ENCODE measurements at regions not wholly inside any gene's neighbourhood (a gene's known extent, or its start where the extent isn't known, plus 50 kb on each side); places are given as distances from the start of the nearest gene placed in this dataset.

DNA sequence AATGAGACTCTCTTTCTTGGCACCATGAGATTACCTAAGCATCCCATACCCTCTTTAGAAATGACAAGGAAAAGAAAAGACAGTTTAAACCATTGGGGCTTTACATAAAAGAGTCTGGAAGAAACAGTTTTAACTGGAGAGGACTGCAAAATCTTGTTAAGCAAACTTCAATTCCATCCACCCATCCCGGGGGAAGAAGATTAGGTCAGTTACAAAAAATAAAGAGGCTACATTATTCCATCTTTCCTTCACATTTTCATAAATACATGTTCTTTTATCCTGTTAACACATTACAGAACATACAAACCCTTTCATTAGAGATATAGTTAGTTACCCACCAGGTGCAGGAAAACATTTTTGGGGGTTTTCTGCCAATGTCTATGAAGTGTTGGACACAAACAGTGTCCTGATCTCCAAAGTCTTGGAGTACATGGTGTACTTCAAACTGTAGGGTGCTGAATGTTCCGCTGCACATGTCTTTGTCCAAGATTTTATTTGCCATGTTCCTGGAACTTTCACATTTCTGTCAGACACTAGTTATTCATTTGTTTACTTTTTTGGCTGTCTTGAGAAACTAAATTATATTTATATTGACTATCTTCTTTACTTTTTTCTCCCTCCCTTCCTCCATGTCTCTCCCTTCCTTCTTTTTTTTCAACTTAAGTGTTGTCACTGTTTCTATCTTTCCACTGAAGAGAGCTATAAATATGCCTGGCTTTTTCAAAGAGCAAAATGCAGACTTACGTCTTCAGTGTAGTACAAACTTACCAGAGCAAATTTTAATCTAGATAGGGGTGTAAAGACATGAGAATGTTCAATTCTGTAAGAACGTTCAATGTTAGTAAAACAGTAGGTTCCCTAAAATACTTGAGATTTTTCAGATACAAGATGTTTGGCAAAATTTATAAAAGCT lies 410.9 kb upstream of the PRR16 start:
- no peak for ATAC-seq
- intact Hi-C loops (cut with DNase I, micrococcal nuclease), result no loop called here

DNA sequence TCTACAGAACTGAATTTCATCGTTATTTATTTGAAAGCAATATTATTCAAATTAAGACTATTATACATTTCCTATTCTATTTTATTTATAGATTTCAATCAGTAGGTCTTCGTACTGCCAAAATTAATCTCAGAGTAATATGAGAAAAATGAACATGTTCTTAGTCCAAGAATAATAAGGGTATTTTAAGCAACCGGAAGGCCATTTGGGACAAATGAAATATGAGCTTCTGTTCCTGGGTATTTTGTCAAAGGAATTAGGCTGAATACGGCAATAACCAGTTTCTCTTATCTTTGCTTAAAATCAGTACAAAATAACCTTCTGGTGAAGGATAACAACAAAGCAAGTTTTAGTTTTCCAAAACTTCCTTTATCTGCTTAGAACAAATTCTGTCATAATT lies 410.3 kb upstream of the PRR16 start:
- intact Hi-C loops (cut with DNase I, micrococcal nuclease), result no loop called here
- Histone ChIP-seq H3K36me3 (ENCODE audit: low read depth) (no peaks in the 10 kb centered on the region), H3K4me1 (ENCODE audit: low read depth) (no peaks in the 10 kb centered on the region), H3K9me3 (no peaks in the 10 kb centered on the region), H3K4me3 (no peak overlapping the region)
- no peak for ATAC-seq
- no peak for DNase-seq
- TF ChIP-seq, protein P1, sequence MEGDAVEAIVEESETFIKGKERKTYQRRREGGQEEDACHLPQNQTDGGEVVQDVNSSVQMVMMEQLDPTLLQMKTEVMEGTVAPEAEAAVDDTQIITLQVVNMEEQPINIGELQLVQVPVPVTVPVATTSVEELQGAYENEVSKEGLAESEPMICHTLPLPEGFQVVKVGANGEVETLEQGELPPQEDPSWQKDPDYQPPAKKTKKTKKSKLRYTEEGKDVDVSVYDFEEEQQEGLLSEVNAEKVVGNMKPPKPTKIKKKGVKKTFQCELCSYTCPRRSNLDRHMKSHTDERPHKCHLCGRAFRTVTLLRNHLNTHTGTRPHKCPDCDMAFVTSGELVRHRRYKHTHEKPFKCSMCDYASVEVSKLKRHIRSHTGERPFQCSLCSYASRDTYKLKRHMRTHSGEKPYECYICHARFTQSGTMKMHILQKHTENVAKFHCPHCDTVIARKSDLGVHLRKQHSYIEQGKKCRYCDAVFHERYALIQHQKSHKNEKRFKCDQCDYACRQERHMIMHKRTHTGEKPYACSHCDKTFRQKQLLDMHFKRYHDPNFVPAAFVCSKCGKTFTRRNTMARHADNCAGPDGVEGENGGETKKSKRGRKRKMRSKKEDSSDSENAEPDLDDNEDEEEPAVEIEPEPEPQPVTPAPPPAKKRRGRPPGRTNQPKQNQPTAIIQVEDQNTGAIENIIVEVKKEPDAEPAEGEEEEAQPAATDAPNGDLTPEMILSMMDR (IDR thresholded peaks at IDR 0.05), result no peak

More for the DNA sequence above, 410.9 kb upstream of the PRR16 start:
- H3K4me3 ChIP-seq, result no peak overlapping the region
- TF ChIP-seq, protein P1 (IDR thresholded peaks at IDR 0.05), result no peak
- H3K9me3 ChIP-seq, result no peaks in the 10 kb centered on the region
- H3K36me3 ChIP-seq (ENCODE audit: low read depth), result no peaks in the 10 kb centered on the region
- H3K4me1 ChIP-seq (ENCODE audit: low read depth), result no peaks in the 10 kb centered on the region
- DNase-seq, result no peak

DNA sequence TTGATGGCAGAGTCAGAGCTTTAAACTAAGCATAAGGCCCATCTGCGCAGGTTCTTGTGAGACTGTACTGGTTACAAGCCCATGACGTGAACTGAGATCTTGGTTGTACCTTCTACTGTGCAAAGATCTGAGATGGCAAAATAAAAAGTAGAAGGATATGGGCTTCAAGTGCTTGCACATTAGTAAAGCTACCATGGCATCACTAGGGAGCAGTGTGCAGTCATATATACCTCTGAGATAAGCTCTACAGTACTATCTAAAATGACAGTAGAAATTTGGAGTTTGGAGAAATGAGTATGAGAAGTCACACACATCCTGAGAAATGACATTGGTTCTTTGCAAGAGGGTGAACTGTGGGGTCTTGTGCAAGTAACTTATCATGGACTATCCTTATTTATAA lies 408.2 kb upstream of the PRR16 start:
- no peak for DNase-seq

DNA sequence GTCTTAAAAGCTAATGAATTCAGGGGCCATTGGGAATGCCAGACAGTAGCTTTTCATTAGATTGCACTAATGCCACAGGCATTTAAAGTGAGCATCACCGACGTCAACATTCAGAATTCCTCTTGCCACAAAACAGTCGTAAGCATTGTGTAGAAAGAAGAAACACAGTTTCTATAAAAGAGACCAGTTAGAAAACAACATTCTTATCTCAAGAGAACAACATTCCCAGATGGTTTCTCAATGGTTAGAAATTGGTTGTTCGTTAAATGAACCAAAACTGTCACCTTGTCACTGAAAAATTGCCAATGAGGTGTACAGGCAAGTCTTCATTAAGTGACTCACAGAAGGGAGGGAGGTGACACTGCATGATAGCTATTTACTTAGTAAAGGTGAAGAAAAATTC lies 401.6 kb upstream of the PRR16 start:
- Histone ChIP-seq H3K4me3 (no peak overlapping the region), H3K4me1 (ENCODE audit: low read depth) (no peaks in the 10 kb centered on the region), H3K9me3 (no peaks in the 10 kb centered on the region), H3K36me3 (ENCODE audit: low read depth) (no peaks in the 10 kb centered on the region)
- no peak for ATAC-seq
- DNase-seq, result no peak
- intact Hi-C loops (cut with DNase I, micrococcal nuclease), result no loop called here
- TF ChIP-seq, protein P1 (IDR thresholded peaks at IDR 0.05), result no peak

More for the DNA sequence above, 408.2 kb upstream of the PRR16 start:
- Histone ChIP-seq H3K4me3 (no peak overlapping the region), H3K9me3 (no peaks in the 10 kb centered on the region), H3K36me3 (ENCODE audit: low read depth) (no peaks in the 10 kb centered on the region), H3K4me1 (ENCODE audit: low read depth) (no peaks in the 10 kb centered on the region)
- TF ChIP-seq, protein P1 (IDR thresholded peaks at IDR 0.05), result no peak
- no peak for ATAC-seq
- intact Hi-C loops (cut with DNase I, micrococcal nuclease), result no loop called here

DNA sequence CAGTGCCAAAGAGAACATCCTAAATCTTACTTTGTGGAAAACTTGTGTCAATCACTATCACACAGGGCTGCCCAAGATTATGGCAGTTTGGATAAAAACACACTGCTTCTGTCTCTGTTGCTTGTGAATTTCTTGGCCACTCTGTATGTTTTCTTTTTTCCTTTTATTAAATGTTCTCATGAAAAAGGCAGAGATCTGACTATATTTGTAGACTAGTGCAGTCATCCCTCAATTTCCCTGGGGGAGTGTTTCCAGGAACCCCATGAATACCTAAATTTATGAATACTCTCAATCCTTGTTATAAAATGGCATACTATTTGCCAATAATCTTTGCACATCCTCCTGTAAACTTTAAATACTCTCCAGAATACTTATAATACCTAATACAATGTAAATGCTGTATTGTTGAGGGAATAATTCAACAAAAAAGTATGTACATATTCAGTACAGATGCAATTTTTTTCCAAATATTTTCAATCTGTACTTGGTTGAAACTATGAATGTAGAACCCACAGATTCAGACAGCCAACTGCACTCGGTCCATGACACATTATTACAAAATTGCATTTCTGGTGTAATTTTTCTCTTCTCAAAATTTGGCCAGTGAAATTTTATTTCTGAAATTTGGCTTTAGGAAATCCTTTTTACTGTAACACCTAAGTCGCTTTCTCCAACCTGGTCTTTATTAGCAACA lies 391.9 kb upstream of the PRR16 start:
- Histone ChIP-seq H3K4me3 (no peak overlapping the region), H3K4me1 (ENCODE audit: low read depth) (no peaks in the 10 kb centered on the region), H3K9me3 (no peaks in the 10 kb centered on the region), H3K36me3 (ENCODE audit: low read depth) (no peaks in the 10 kb centered on the region)
- DNase-seq, result no peak
- TF ChIP-seq, protein P1 (IDR thresholded peaks at IDR 0.05), result no peak
- no peak for ATAC-seq
- intact Hi-C loops (cut with DNase I, micrococcal nuclease), result no loop called here

Data from mucosa of descending colon (tissue), 3 donors.